Sigmoid colon (tissue), 6 donors: ENCODE measurements at regions not wholly inside any gene's neighbourhood (a gene's known extent, or its start where the extent isn't known, plus 50 kb on each side); places are given as distances from the start of the nearest gene placed in this dataset.
"Not testable (repeated sequence)": the region's sequence is repeated elsewhere in the genome, so short reads cannot be mapped to it uniquely, and the experiment has no call there.

Experiments
- DNase-seq: peaks from one replicate; pipeline ENCODE4 v3.0.0-alpha.2; 2019
- H3K27ac ChIP-seq, 4 donors: fragments of 200-600 bp; sonication (generic); one replicate each; pipeline ENCODE4 v1.5.1; 2016 to 2019; ENCODE audit warnings: mild to moderate bottlenecking in 1 of 4
- H3K27me3 ChIP-seq, 3 donors: fragments of 200-600 bp; sonication (generic); one replicate each; pipeline ENCODE4 v1.5.1; 2019; ENCODE audit warnings: mild to moderate bottlenecking in 1 of 3
- H3K36me3 ChIP-seq, 4 donors: fragments of 200-600 bp; sonication (generic); one replicate each; pipeline ENCODE4 v1.5.1; 2016 to 2019
- H3K4me1 ChIP-seq, 4 donors: fragments of 200-600 bp; sonication (generic); one replicate each; pipeline ENCODE4 v1.5.1; 2017 to 2019
- H3K4me3 ChIP-seq, 4 donors: fragments of 200-600 bp; sonication (generic); one replicate each; pipeline ENCODE4 v1.5.1; 2017 to 2019; ENCODE audit warnings: mild to moderate bottlenecking in 2 of 4, moderate library complexity in 1 of 4
- H3K9me3 ChIP-seq, 4 donors: fragments of 200-600 bp in 3 of 4; sonication (generic) in 3 of 4; one replicate each; pipeline versions ENCODE4 v1.5.1 to v1.6.1; 2013 to 2019
- EP300 ChIP-seq, 4 donors: sonication (generic); formaldehyde crosslinking; IDR thresholded peaks; one replicate each; pipeline ENCODE4 v1.6.1; 2017; ENCODE audit warnings: antibody characterized with exemption in 4 of 4
- POLR2A ChIP-seq, 2 donors: fragments of 450-650 bp; IDR thresholded peaks; one replicate each; pipeline ENCODE4 v1.6.1; 2016; ENCODE audit warnings: antibody characterized with exemption in 2 of 2, mild to moderate bottlenecking in 2 of 2, moderate library complexity in 2 of 2
- POLR2AphosphoS5 ChIP-seq, 4 donors: sonication (generic); formaldehyde crosslinking; IDR thresholded peaks; one replicate each; pipeline ENCODE4 v1.6.1; 2017; ENCODE audit warnings: antibody characterized with exemption in 4 of 4
- WGBS, 2 donors: extraction: QIAGEN DNeasy Blood & Tissue Kit; methylation state at CpG; one replicate each; pipeline ENCODE4 v1.1.7; 2013; 5-methylcytosine and 5-hydroxymethylcytosine counted together
- intact Hi-C: fragments of 100-400 bp; cut with DNase I; formaldehyde crosslinking; loops from one replicate; pipeline ENCODE4 v1.15.1; 2023
- TF ChIP-seq, protein P1 (sequence below), 4 experiments: fragments of 450-650 bp in 3 of 4; fragments of 200-600 bp in 1 of 4; IDR thresholded peaks; one replicate each; pipeline ENCODE4 v1.5.1; 2016 to 2019; ENCODE audit warnings: antibody characterized with exemption in 4 of 4, mild to moderate bottlenecking in 3 of 4, moderate library complexity in 2 of 4
- donor health status: healthy with polysubstance abuse.
- donor health status: healthy.

DNA sequence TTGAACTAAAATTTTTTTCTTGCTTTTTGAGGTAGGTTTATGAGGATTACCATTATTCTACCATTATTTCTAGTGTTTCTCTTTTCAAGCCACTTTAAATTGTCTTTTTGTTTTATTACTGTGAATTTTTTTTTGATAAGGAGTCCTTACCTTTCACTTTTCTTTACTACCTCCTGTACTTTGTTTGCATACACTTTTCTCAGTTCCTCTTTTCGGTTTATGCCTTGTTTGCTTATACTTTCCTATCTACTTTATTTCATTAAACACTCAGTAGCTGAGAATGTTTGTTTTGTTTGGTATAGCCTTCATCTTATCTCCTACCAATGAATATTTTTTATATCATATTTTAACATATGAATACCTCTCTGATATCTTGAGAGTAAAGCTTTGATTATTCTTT is 147.9 kb downstream of the TFAP2B start:
- Histone ChIP-seq H3K4me3 (no peak overlapping the region), H3K27me3 (no peaks in the 10 kb centered on the region), H3K9me3 (no peaks in the 10 kb centered on the region), H3K36me3 (no peaks in the 10 kb centered on the region), H3K27ac (no peak overlapping the region), H3K4me1 (no peaks in the 10 kb centered on the region)
- TF ChIP-seq, protein P1, sequence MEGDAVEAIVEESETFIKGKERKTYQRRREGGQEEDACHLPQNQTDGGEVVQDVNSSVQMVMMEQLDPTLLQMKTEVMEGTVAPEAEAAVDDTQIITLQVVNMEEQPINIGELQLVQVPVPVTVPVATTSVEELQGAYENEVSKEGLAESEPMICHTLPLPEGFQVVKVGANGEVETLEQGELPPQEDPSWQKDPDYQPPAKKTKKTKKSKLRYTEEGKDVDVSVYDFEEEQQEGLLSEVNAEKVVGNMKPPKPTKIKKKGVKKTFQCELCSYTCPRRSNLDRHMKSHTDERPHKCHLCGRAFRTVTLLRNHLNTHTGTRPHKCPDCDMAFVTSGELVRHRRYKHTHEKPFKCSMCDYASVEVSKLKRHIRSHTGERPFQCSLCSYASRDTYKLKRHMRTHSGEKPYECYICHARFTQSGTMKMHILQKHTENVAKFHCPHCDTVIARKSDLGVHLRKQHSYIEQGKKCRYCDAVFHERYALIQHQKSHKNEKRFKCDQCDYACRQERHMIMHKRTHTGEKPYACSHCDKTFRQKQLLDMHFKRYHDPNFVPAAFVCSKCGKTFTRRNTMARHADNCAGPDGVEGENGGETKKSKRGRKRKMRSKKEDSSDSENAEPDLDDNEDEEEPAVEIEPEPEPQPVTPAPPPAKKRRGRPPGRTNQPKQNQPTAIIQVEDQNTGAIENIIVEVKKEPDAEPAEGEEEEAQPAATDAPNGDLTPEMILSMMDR (IDR thresholded peaks at IDR 0.05): no peak
- intact Hi-C loops: no loop called here
- no peak for DNase-seq
- 11 to 18% methylated on average over 1 of the region's 1 CpG for WGBS, 2 donors

DNA sequence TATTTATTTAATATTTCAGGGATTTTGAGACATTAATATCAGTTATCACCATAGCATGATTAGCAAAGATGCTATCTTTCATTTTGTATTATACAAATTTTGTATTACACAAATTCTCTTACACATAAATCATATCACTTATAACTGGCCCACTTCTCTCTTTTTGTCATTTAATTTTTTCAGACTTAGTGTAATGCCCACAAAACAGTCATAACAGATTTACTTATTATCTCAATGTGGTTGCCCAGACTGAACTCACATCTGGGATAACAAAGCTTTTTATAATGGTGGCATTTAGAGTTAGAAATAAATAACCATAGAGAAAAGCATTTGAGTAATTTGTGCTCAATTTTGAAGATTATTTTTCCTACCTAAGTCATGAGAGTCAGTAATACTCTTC is 148.3 kb downstream of the TFAP2B start:
- DNase-seq: no peak
- no peaks in the 10 kb centered on the region for H3K4me1 ChIP-seq
- H3K4me3 ChIP-seq: no peak overlapping the region
- intact Hi-C loops: no loop called here
- H3K9me3 ChIP-seq: no peaks in the 10 kb centered on the region
- H3K27ac ChIP-seq: no peak overlapping the region
- TF ChIP-seq POLR2A (IDR thresholded peaks at IDR 0.05): no peak
- TF ChIP-seq, protein P1 (IDR thresholded peaks at IDR 0.05): no peak
- no peak for TF ChIP-seq POLR2AphosphoS5 (IDR thresholded peaks at IDR 0.05)
- no peak for TF ChIP-seq EP300 (IDR thresholded peaks at IDR 0.05)
- H3K27me3 ChIP-seq: no peaks in the 10 kb centered on the region
- H3K36me3 ChIP-seq: no peaks in the 10 kb centered on the region

DNA sequence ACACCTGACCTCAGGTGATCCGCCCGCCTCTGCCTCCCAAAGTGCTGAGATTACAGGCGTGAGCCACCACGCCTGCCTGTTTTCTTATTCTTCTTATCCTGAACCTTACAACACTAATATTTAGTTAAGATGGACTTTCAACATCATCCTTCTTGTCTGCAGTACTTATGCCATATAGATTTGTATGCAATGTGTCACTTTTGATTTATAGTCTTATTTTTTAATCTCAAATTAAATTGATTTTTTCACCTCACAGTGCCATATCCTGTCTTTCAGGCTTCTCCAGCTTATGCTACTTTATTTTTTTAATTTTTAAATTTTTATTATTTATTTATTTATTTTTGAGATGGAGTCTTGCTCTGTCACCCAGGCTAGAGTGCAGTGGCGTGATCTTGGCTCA is 149.6 kb downstream of the TFAP2B start:
- H3K36me3 ChIP-seq, H3K27me3 ChIP-seq, H3K4me3 ChIP-seq, H3K9me3 ChIP-seq, DNase-seq, H3K27ac ChIP-seq, intact Hi-C loops, H3K4me1 ChIP-seq: not testable (repeated sequence)
- 89 to 91% methylated on average over 5 of the region's 5 CpGs for WGBS, 2 donors

DNA sequence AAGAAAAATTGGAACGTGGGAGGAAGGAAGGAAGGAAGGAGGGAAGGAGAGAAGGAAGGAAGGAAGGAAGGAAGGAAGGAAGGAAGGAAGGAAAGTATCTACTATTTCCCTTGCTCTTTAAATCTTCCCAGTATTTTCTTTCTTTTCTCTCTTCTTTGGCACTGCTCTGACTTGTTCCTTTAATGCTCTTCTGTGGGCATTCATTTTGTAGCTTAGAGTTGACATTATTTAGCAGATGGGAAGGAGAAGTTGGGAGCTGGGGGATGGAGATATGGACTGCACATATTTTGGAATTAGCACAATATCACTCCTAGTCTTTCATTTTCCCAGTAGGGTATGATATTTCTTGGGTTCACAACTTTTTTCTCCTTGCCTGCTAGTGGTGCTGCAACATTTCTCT is 152.2 kb downstream of the TFAP2B start:
- no peaks in the 10 kb centered on the region for H3K4me1 ChIP-seq
- TF ChIP-seq POLR2AphosphoS5 (IDR thresholded peaks at IDR 0.05) (no peak), EP300 (IDR thresholded peaks at IDR 0.05) (no peak), POLR2A (IDR thresholded peaks at IDR 0.05) (no peak)
- TF ChIP-seq, protein P1 (IDR thresholded peaks at IDR 0.05): no peak
- no peak for DNase-seq
- intact Hi-C loops: no loop called here
- no peak overlapping the region for H3K4me3 ChIP-seq
- H3K36me3 ChIP-seq: no peaks in the 10 kb centered on the region
- H3K27me3 ChIP-seq: no peaks in the 10 kb centered on the region
- no peak overlapping the region for H3K27ac ChIP-seq
- H3K9me3 ChIP-seq: no peaks in the 10 kb centered on the region
- WGBS, 2 donors: 29 to 52% methylated on average over 1 of the region's 1 CpG

DNA sequence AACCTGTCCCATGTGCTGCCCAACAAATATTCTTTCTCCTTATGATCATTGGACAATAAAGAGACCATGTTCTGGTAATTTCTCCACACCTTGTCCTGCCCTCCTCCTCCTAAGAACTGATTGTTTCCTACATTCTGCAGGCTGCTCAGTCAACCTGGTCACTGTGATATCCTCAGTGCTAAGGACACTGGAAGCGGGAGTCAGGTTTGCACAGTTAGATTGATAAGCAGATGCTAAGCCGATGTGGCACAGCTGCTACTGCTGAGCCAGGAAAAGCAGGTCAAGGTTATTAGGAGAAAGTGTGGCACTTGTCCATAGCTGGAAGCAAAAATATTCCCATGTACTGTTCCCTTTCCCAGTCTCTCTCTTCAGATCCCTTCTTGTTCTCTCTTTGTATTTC is 154.8 kb downstream of the TFAP2B start:
- Histone ChIP-seq H3K27me3 (no peaks in the 10 kb centered on the region), H3K27ac (no peak overlapping the region), H3K4me3 (no peak overlapping the region), H3K9me3 (no peaks in the 10 kb centered on the region), H3K36me3 (no peaks in the 10 kb centered on the region), H3K4me1 (no peaks in the 10 kb centered on the region)
- WGBS, 2 donors: 86 to 91% methylated on average over 2 of the region's 2 CpGs
- TF ChIP-seq, protein P1 (IDR thresholded peaks at IDR 0.05): no peak
- TF ChIP-seq EP300 (IDR thresholded peaks at IDR 0.05): no peak
- intact Hi-C loops: no loop called here
- no peak for DNase-seq
